BLaER1 (cell line): ENCODE measurements at regions not wholly inside any gene's neighbourhood (a gene's known extent, or its start where the extent isn't known, plus 50 kb on each side); places are given as distances from the start of the nearest gene placed in this dataset.

Source experiments
- H3K27ac ChIP-seq: shearing (Covaris generic); formaldehyde crosslinking; 2 replicates; pipeline ENCODE4 v1.8.1; 2022
- H3K27me3 ChIP-seq: shearing (Covaris generic); formaldehyde crosslinking; 2 replicates; pipeline ENCODE4 v1.8.1; 2022
- H3K36me3 ChIP-seq: shearing (Covaris generic); formaldehyde crosslinking; 2 replicates; pipeline ENCODE4 v1.8.1; 2022
- H3K4me1 ChIP-seq: shearing (Covaris generic); formaldehyde crosslinking; 2 replicates; pipeline ENCODE4 v1.8.1; 2022
- H3K4me2 ChIP-seq: shearing (Covaris generic); formaldehyde crosslinking; 2 replicates; pipeline ENCODE4 v1.8.1; 2022
- H3K4me3 ChIP-seq: shearing (Covaris generic); formaldehyde crosslinking; 2 replicates; pipeline ENCODE4 v1.8.1; 2022
- H3K9ac ChIP-seq: shearing (Covaris generic); formaldehyde crosslinking; 2 replicates; pipeline ENCODE4 v1.8.1; 2022
- H3K9me3 ChIP-seq: shearing (Covaris generic); formaldehyde crosslinking; 2 replicates; pipeline ENCODE4 v1.8.1; 2022
- H4K20me1 ChIP-seq: shearing (Covaris generic); formaldehyde crosslinking; 2 replicates; pipeline ENCODE4 v1.8.1; 2022
- Cebpa-rat ChIP-seq: shearing (Covaris generic); IDR thresholded peaks from 2 replicates; pipeline ENCODE4 v1.8.1; 2022

GRCh38 chr6:40695114-40695513, 108.0 kb upstream of the LRFN2 start:
- TF ChIP-seq Cebpa-rat, result no peak
- Histone ChIP-seq H3K27ac (peak overlapping the region; percentile 56), H3K27me3 (no peaks in the 10 kb centered on the region), H3K4me1 (peaks cover 75% of the 10 kb centered on the region), H4K20me1 (no peaks in the 10 kb centered on the region), H3K9ac (peak overlapping the region; percentile 8; the same call in 1 of the 2 replicates), H3K9me3 (no peaks in the 10 kb centered on the region), H3K4me2 (peak overlapping the region; percentile 94), H3K4me3 (peak overlapping the region; percentile 16), H3K36me3 (no peaks in the 10 kb centered on the region)

DNA sequence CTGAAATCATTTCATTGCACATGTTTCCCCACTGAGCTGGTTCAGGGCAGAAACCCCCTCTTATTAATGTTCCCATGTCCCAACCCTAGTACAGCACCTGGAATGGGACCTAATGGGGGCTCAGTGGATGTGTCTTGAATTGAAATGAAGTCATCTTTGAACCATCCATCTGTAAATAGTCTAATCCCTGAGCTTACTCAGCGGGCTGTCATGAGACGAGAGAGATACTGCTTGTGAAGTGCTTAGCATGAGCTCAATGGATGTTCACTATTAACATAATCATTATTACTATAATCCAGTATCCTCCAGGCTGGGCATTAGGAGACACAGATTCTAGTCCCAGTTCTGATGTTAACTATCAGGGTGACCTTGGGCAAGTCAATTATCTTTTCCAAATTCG, 106.6 kb upstream of the LRFN2 start:
- Histone ChIP-seq H3K27ac (no peak overlapping the region), H3K4me3 (no peak overlapping the region), H4K20me1 (no peaks in the 10 kb centered on the region), H3K4me1 (peaks cover 74% of the 10 kb centered on the region), H3K4me2 (no peak overlapping the region), H3K36me3 (no peaks in the 10 kb centered on the region), H3K9me3 (no peaks in the 10 kb centered on the region), H3K9ac (no peak overlapping the region), H3K27me3 (no peaks in the 10 kb centered on the region)
- no peak for TF ChIP-seq Cebpa-rat

GRCh38 chr6:40692337-40692736, 105.2 kb upstream of the LRFN2 start:
- H3K9ac ChIP-seq, result no peak overlapping the region
- H3K27me3 ChIP-seq, result no peaks in the 10 kb centered on the region
- no peaks in the 10 kb centered on the region for H4K20me1 ChIP-seq
- H3K4me2 ChIP-seq, result peak overlapping the region; percentile 19; the same call in 1 of the 2 replicates
- no peak overlapping the region for H3K4me3 ChIP-seq
- H3K36me3 ChIP-seq, result no peaks in the 10 kb centered on the region
- no peak overlapping the region for H3K27ac ChIP-seq
- no peak for TF ChIP-seq Cebpa-rat
- no peaks in the 10 kb centered on the region for H3K9me3 ChIP-seq
- H3K4me1 ChIP-seq, result peaks cover 61% of the 10 kb centered on the region

DNA sequence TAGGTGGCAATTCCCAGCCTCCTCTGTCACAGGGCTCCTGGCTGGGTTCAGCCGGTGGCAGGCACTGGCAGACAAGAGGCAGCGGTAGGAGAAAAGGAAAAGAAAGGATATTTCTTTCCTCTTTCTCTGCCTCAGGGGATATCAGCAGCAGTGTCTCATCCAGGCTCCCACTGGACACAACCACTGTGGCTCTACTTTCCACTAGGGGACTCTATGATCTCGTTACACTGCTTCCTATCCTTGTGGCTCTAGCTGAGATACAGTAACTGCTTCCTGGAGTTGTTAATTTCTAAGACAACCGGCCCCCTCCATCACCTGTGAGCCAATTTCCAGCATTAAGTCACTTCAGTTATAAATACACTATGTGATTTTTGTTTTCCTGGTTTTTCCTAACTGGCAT, 102.0 kb upstream of the LRFN2 start:
- no peak for TF ChIP-seq Cebpa-rat
- H3K9ac ChIP-seq, result no peak overlapping the region
- H3K27me3 ChIP-seq, result no peaks in the 10 kb centered on the region
- H4K20me1 ChIP-seq, result no peaks in the 10 kb centered on the region
- H3K27ac ChIP-seq, result no peak overlapping the region
- peaks cover 42% of the 10 kb centered on the region for H3K4me1 ChIP-seq
- H3K4me2 ChIP-seq, result peak overlapping the region; percentile 14
- peaks cover 17% of the 10 kb centered on the region for H3K9me3 ChIP-seq
- H3K4me3 ChIP-seq, result no peak overlapping the region
- no peaks in the 10 kb centered on the region for H3K36me3 ChIP-seq

DNA sequence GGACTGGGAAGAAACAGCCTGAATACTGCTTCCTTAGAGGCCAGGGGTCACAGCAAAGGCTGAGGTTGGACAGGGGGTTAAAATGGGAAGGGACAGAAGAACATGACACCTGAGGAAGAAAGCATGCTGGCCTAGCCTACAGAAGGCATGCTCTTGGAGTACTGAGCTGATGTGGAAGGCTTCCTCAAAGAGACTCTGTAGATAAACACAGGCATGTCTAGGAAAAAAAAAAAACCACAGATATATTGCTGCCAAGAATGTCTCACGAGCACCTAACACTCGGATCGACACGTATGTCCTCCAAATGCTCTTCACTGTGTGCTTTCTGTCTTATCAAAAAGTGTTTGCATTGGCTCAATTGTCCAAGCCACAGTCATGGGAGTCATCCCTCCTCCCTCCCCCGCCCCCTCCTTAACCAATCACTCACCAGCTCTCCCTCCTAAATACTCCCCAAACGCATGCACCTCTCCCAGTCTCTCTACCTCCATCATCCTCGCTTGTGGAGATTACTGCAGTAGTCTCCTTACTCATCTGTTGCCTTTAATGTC, 101.1 kb upstream of the LRFN2 start:
- Histone ChIP-seq H3K27me3 (no peaks in the 10 kb centered on the region), H3K4me1 (peaks cover 39% of the 10 kb centered on the region), H4K20me1 (no peaks in the 10 kb centered on the region), H3K4me2 (no peak overlapping the region), H3K4me3 (no peak overlapping the region), H3K9ac (no peak overlapping the region), H3K36me3 (no peaks in the 10 kb centered on the region), H3K27ac (no peak overlapping the region), H3K9me3 (peaks cover 19% of the 10 kb centered on the region)
- no peak for TF ChIP-seq Cebpa-rat

DNA sequence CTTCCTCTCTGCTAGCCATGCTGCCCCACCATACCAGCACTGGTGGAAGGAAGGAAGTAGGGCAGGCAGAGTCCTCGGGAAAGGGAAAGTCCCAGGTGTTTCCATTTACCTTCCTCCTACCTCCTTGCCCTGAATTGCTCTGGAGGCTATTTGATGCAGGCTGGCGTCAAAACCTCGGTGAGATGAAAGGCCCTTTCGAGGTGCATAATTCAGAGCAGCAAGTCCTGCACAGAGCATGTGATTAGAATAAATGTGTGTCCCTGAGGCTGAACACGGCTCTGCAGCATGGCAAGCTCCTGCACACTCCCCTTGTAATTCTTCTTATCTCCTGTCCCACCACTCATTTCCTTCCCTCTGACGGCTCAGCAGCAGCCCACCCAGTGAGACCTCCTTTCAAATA, 98.7 kb upstream of the LRFN2 start:
- no peaks in the 10 kb centered on the region for H4K20me1 ChIP-seq
- no peaks in the 10 kb centered on the region for H3K27me3 ChIP-seq
- H3K9ac ChIP-seq, result no peak overlapping the region
- H3K4me2 ChIP-seq, result peak overlapping the region; percentile 20
- no peak overlapping the region for H3K4me3 ChIP-seq
- TF ChIP-seq Cebpa-rat, result no peak
- no peak overlapping the region for H3K27ac ChIP-seq
- H3K4me1 ChIP-seq, result peaks cover 42% of the 10 kb centered on the region
- H3K9me3 ChIP-seq, result peaks cover 19% of the 10 kb centered on the region
- no peaks in the 10 kb centered on the region for H3K36me3 ChIP-seq

GRCh38 chr6:40681622-40682021, 94.5 kb upstream of the LRFN2 start:
- H3K4me3 ChIP-seq, result no peak overlapping the region
- H3K27ac ChIP-seq, result no peak overlapping the region
- H3K9ac ChIP-seq, result no peak overlapping the region
- H3K4me1 ChIP-seq, result peaks cover 22% of the 10 kb centered on the region
- TF ChIP-seq Cebpa-rat, result no peak
- no peaks in the 10 kb centered on the region for H3K36me3 ChIP-seq
- no peaks in the 10 kb centered on the region for H3K27me3 ChIP-seq
- H3K4me2 ChIP-seq, result 0 out of 2 replicates have a peak overlapping the region, but pooled peaks have one; percentile 25
- H3K9me3 ChIP-seq, result peaks cover 19% of the 10 kb centered on the region
- H4K20me1 ChIP-seq, result no peaks in the 10 kb centered on the region

- H3K4me2 ChIP-seq, result no peak overlapping the region
- H3K36me3 ChIP-seq, result no peaks in the 10 kb centered on the region
- no peak overlapping the region for H3K27ac ChIP-seq
- no peak overlapping the region for H3K4me3 ChIP-seq
- no peaks in the 10 kb centered on the region for H3K9me3 ChIP-seq
- no peak for TF ChIP-seq Cebpa-rat
- H3K9ac ChIP-seq, result no peak overlapping the region
- no peaks in the 10 kb centered on the region for H3K27me3 ChIP-seq
- no peaks in the 10 kb centered on the region for H4K20me1 ChIP-seq
- H3K4me1 ChIP-seq, result peaks cover 11% of the 10 kb centered on the region; the same call in 1 of the 2 replicates
Observed at GRCh38 chr6:40678941-40679340, 91.8 kb upstream of the LRFN2 start.

DNA sequence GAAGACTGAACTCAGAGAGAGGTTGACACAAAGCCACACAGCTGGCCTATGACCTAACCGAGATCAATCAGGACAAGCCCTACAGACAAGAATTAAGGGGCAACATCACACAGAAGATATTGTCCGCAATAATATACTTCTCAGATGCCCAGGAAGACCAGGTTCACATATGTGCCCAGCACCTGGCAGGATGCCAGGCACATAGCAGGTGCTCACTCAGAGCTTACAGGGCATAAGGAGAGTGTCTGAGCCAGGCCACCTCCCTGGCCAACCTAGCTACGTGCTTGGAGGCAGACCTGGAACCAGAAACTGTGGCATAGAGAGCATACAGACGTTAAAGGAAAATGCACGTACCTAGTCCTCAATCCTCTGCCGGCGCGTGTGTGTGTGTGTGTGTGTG, 87.0 kb upstream of the LRFN2 start:
- no peaks in the 10 kb centered on the region for H3K27me3 ChIP-seq
- no peak overlapping the region for H3K27ac ChIP-seq
- H3K36me3 ChIP-seq, result no peaks in the 10 kb centered on the region
- peaks cover 2% of the 10 kb centered on the region for H3K4me1 ChIP-seq
- no peak overlapping the region for H3K4me3 ChIP-seq
- H4K20me1 ChIP-seq, result no peaks in the 10 kb centered on the region
- no peak for TF ChIP-seq Cebpa-rat
- no peak overlapping the region for H3K9ac ChIP-seq
- H3K9me3 ChIP-seq, result peaks cover 5% of the 10 kb centered on the region; the same call in 1 of the 2 replicates
- H3K4me2 ChIP-seq, result no peak overlapping the region

DNA sequence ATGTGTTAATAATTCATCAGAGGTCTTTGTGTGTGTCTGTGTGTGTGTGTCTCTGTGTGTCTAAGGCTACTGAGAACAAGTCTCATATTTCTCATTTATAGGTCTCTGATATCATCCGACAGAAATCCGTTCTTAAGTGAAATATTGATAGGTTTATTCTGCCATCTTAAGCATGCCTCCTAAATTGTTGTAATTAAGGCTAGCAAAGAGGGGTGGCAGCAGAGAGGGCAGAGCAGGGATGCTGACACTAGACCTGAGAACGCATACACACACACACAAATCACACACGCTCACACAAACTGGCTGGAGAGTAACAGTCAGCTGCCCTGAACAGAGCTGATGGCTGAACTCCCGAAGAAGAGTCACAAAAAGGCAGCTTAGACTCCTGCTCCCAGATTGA, 84.9 kb upstream of the LRFN2 start:
- Histone ChIP-seq H3K27ac (no peak overlapping the region), H3K4me2 (no peak overlapping the region), H3K27me3 (no peaks in the 10 kb centered on the region), H3K36me3 (no peaks in the 10 kb centered on the region), H3K4me1 (peaks cover 14% of the 10 kb centered on the region), H3K9me3 (peaks cover 6% of the 10 kb centered on the region), H4K20me1 (no peaks in the 10 kb centered on the region), H3K9ac (no peak overlapping the region), H3K4me3 (no peak overlapping the region)
- TF ChIP-seq Cebpa-rat, result no peak

DNA sequence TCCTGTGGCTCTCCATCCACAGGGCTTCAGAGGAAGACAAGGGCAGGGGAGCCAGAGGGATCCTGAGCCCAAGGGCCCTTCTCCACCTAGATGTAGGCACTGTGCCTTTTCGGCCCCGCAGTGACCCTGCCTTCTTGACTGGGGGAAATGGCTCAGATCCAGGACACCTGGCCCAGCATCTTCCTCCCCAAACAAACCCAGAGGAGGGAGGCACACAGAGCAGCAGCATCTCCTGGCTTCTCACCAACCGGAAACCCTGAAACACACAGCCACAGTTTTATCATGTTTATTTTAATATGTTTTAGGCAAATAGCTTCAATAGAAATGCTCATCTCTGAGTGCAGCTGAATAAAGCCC, 84.5 kb upstream of the LRFN2 start:
- H4K20me1 ChIP-seq, result no peaks in the 10 kb centered on the region
- H3K27ac ChIP-seq, result no peak overlapping the region
- peaks cover 14% of the 10 kb centered on the region for H3K4me1 ChIP-seq
- no peaks in the 10 kb centered on the region for H3K27me3 ChIP-seq
- no peak for TF ChIP-seq Cebpa-rat
- H3K4me2 ChIP-seq, result no peak overlapping the region
- no peak overlapping the region for H3K9ac ChIP-seq
- peaks cover 6% of the 10 kb centered on the region for H3K9me3 ChIP-seq
- H3K4me3 ChIP-seq, result no peak overlapping the region
- H3K36me3 ChIP-seq, result no peaks in the 10 kb centered on the region
